ENCODE measurements at regions not wholly inside any gene's neighbourhood (a gene's known extent, or its start where the extent isn't known, plus 50 kb on each side); places are given as distances from the start of the nearest gene placed in this dataset.

- H3K36me3 Mint-ChIP-seq (ENCODE audit: low read depth): no peaks in the 10 kb centered on the region
- no peaks in the 10 kb centered on the region for H3K4me1 Mint-ChIP-seq (ENCODE audit: low read depth)
- no peak overlapping the region for H3K4me3 Mint-ChIP-seq (ENCODE audit: low read depth)
Observed at GRCh38 chr18:65968239-65969004, 217.6 kb downstream of the CDH7 start.

DNA sequence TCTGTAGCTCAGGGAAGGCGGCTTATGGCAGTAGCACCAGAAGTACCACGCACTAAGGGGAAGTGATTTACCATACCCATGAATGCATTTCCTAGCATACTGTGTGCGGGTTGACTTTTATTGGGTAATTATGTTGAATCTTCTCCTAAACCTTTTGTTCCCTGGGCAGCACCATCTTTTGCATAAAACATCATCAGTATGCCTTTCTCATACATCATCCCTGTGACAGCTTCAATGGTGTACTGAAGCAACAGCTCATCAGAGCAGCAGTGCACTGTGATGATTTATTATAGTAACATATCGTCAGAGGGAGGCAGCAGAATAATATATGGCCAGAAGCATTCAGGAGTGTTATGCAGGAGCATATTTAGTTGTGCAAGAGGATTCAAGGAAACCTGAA lies 204.9 kb downstream of the CDH7 start:
- H3K36me3 Mint-ChIP-seq (ENCODE audit: low read depth): no peaks in the 10 kb centered on the region
- peaks cover 36% of the 10 kb centered on the region for H3K9me3 Mint-ChIP-seq
- H3K4me3 Mint-ChIP-seq (ENCODE audit: low read depth): no peak overlapping the region
- no peak for DNase-seq (ENCODE audit: low spot score)
- intact Hi-C loops (cut with micrococcal nuclease): no loop called here
- H3K4me1 Mint-ChIP-seq (ENCODE audit: low read depth): no peaks in the 10 kb centered on the region
- no peaks in the 10 kb centered on the region for H3K27me3 Mint-ChIP-seq (ENCODE audit: low read depth)
- no peak overlapping the region for H3K27ac Mint-ChIP-seq

More at GRCh38 chr18:65968239-65969004, 217.6 kb downstream of the CDH7 start:
- no peaks in the 10 kb centered on the region for H3K27me3 Mint-ChIP-seq (ENCODE audit: low read depth)
- no peak overlapping the region for H3K27ac Mint-ChIP-seq
- peaks cover 18% of the 10 kb centered on the region for H3K9me3 Mint-ChIP-seq
- DNase-seq (ENCODE audit: low spot score): no peak
- intact Hi-C loops (cut with micrococcal nuclease): no loop called here

DNA sequence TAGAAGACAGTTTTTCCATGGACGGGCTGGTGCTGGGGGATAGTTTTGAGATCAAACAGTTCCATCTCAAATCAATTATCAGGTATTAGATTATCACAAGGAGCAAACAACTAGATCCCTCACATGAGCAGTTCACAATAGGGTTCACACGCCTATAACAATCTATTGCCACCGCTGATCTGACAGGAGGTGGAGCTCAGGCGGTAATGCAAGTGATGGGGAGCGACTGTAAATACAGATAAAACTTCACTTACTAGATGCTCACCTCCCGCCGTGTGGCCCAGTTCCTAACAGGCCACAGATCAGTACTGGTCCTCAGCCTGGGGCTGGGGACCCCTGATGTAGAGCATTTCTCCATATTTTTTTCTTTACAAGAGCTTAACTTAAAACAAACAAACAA lies 203.6 kb downstream of the CDH7 start:
- Mint-ChIP-seq H3K27ac (no peak overlapping the region), H3K4me1 (ENCODE audit: low read depth) (no peaks in the 10 kb centered on the region), H3K27me3 (ENCODE audit: low read depth) (no peaks in the 10 kb centered on the region), H3K4me3 (ENCODE audit: low read depth) (no peak overlapping the region), H3K36me3 (ENCODE audit: low read depth) (no peaks in the 10 kb centered on the region), H3K9me3 (peaks cover 34% of the 10 kb centered on the region)
- intact Hi-C loops (cut with micrococcal nuclease): no loop called here
- no peak for DNase-seq (ENCODE audit: low spot score)

GRCh38 chr18:65946777-65947176 lies 196.0 kb downstream of the CDH7 start:
- Mint-ChIP-seq H3K9me3 (peaks cover 2% of the 10 kb centered on the region), H3K4me1 (ENCODE audit: low read depth) (no peaks in the 10 kb centered on the region), H3K4me3 (ENCODE audit: low read depth) (no peak overlapping the region), H3K27ac (no peak overlapping the region), H3K36me3 (ENCODE audit: low read depth) (no peaks in the 10 kb centered on the region), H3K27me3 (ENCODE audit: low read depth) (no peaks in the 10 kb centered on the region)
- intact Hi-C loops (cut with micrococcal nuclease): no loop called here
- no peak for DNase-seq (ENCODE audit: low spot score)

DNA sequence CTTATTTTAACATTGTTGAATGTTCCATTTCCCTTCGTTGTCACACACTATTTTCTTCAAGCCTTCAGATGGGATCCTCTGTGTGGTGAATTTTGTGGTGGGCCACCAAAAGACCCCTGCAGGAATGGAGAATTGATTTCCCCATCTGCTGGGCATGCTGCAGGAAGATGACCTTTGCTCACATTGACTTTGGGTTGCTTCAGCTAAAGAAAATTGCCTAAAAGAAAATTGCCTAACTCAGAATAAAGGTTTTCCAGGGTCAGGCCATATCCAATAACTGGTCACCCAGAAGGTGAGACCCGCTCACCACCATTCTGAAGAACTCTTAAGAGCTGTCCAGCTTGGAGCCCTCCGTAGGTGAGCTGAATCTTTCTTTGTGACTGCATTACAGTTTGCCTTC lies 192.5 kb downstream of the CDH7 start:
- no peaks in the 10 kb centered on the region for H3K9me3 Mint-ChIP-seq
- no peak overlapping the region for H3K27ac Mint-ChIP-seq
- H3K4me3 Mint-ChIP-seq (ENCODE audit: low read depth): no peak overlapping the region
- H3K4me1 Mint-ChIP-seq (ENCODE audit: low read depth): no peaks in the 10 kb centered on the region
- no peak for DNase-seq (ENCODE audit: low spot score)
- H3K36me3 Mint-ChIP-seq (ENCODE audit: low read depth): no peaks in the 10 kb centered on the region
- intact Hi-C loops (cut with micrococcal nuclease): no loop called here
- no peaks in the 10 kb centered on the region for H3K27me3 Mint-ChIP-seq (ENCODE audit: low read depth)

- H3K9me3 Mint-ChIP-seq: no peaks in the 10 kb centered on the region
- H3K27ac Mint-ChIP-seq: no peak overlapping the region
- H3K4me3 Mint-ChIP-seq (ENCODE audit: low read depth): no peak overlapping the region
- no peak for DNase-seq (ENCODE audit: low spot score)
- H3K36me3 Mint-ChIP-seq (ENCODE audit: low read depth): no peaks in the 10 kb centered on the region
- intact Hi-C loops (cut with micrococcal nuclease): no loop called here
- no peaks in the 10 kb centered on the region for H3K4me1 Mint-ChIP-seq (ENCODE audit: low read depth)
- H3K27me3 Mint-ChIP-seq (ENCODE audit: low read depth): no peaks in the 10 kb centered on the region
Observed at GRCh38 chr18:65942854-65943253, 192.0 kb downstream of the CDH7 start.

DNA sequence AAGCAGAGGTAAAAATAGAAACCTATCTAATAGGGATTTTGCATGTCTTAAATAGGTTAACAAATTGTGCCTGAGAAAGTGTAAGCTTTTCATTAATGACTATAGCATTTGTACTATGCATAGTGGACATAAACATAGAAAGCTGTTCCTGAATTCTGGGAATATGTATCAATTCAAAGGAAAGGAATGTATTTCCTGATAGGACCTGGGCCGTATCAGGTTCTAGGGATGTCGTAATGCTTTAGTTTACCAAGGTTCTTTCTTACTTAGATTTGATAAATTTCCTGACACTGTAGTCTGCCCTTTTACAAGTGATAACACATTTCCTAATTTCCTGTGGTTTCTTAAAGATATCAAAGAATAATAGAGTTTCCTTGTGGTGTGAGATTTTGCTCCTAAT lies 191.3 kb downstream of the CDH7 start:
- intact Hi-C loops (cut with micrococcal nuclease): no loop called here
- no peak for DNase-seq (ENCODE audit: low spot score)
- Mint-ChIP-seq H3K27me3 (ENCODE audit: low read depth) (no peaks in the 10 kb centered on the region), H3K9me3 (no peaks in the 10 kb centered on the region), H3K36me3 (ENCODE audit: low read depth) (no peaks in the 10 kb centered on the region), H3K4me3 (ENCODE audit: low read depth) (no peak overlapping the region), H3K27ac (no peak overlapping the region), H3K4me1 (ENCODE audit: low read depth) (no peaks in the 10 kb centered on the region)

- Mint-ChIP-seq H3K9me3 (no peaks in the 10 kb centered on the region), H3K27me3 (ENCODE audit: low read depth) (no peaks in the 10 kb centered on the region), H3K27ac (no peak overlapping the region), H3K36me3 (ENCODE audit: low read depth) (no peaks in the 10 kb centered on the region), H3K4me1 (ENCODE audit: low read depth) (no peaks in the 10 kb centered on the region), H3K4me3 (ENCODE audit: low read depth) (no peak overlapping the region)
- DNase-seq (ENCODE audit: low spot score): no peak
- intact Hi-C loops (cut with micrococcal nuclease): no loop called here
Observed at GRCh38 chr18:65941482-65941881, 190.7 kb downstream of the CDH7 start.
